WTC11 (cell line): ENCODE measurements at regions not wholly inside any gene's neighbourhood (a gene's known extent, or its start where the extent isn't known, plus 50 kb on each side); places are given as distances from the start of the nearest gene placed in this dataset.

Experiments used
- ATF3 ChIP-seq: sonication (generic); formaldehyde crosslinking; conservative IDR thresholded peaks from 2 replicates; pipeline ENCODE4 v1.8.1; 2022; ENCODE audit warnings: mild to moderate bottlenecking, missing genetic modification reagents
- CTCF ChIP-seq: fragments of 200-600 bp; IDR thresholded peaks from 2 replicates; pipeline ENCODE4 v1.8.0; 2022; ENCODE audit warnings: antibody characterized with exemption
- E2F5 ChIP-seq: sonication (generic); formaldehyde crosslinking; IDR thresholded peaks from 2 replicates; pipeline ENCODE4 v1.8.1; 2022; ENCODE audit warnings: mild to moderate bottlenecking, moderate library complexity, missing genetic modification reagents
- ETV6 ChIP-seq: sonication (generic); formaldehyde crosslinking; IDR thresholded peaks from 2 replicates; pipeline ENCODE4 v1.8.1; 2022; ENCODE audit warnings: mild to moderate bottlenecking, missing genetic modification reagents
- NFATC4 ChIP-seq: fragments of 250-450 bp; sonication (Bioruptor Pico); IDR thresholded peaks from 2 replicates; pipeline ENCODE4 v1.9.0; 2021; ENCODE audit warnings: mild to moderate bottlenecking
- SP1 ChIP-seq: sonication (generic); formaldehyde crosslinking; conservative IDR thresholded peaks from 2 replicates; pipeline ENCODE4 v1.8.1; 2022; ENCODE audit warnings: missing genetic modification reagents
- ZNF121 ChIP-seq: sonication (generic); formaldehyde crosslinking; IDR thresholded peaks from 2 replicates; pipeline ENCODE4 v1.8.0; 2023; ENCODE audit warnings: missing genetic modification reagents
- ZNF512 ChIP-seq: sonication (generic); formaldehyde crosslinking; IDR thresholded peaks from 2 replicates; pipeline ENCODE4 v1.8.1; 2022; ENCODE audit warnings: missing genetic modification reagents, borderline replicate concordance

- TF ChIP-seq CTCF (no peak), SP1 (no peak), ATF3 (no peak), NFATC4 (no peak), ZNF121 (CRISPR knock-in tag) (no peak), ETV6 (CRISPR knock-in tag) (no peak), ZNF512 (CRISPR knock-in tag) (no peak), E2F5 (CRISPR knock-in tag) (no peak)
Measured at GRCh38 chr15:38163658-38164057, 89.0 kb upstream of the SPRED1 start.
